ENCODE measurements at regions not wholly inside any gene's neighbourhood (a gene's known extent, or its start where the extent isn't known, plus 50 kb on each side); places are given as distances from the start of the nearest gene placed in this dataset.

- TF ChIP-seq CTCF (optimal IDR thresholded peaks at IDR 0.05 in 1 of 3, IDR thresholded peaks at IDR 0.05 in 1 of 3, conservative IDR thresholded peaks at IDR 0.05 in 1 of 3; ENCODE audit: extremely low read depth in 1 of 3, insufficient read depth in 2 of 3, low read length in 3 of 3) (no peak), EZH2 (IDR thresholded peaks at IDR 0.05; ENCODE audit: low read length) (no peak)
These were observed 480.2 kb upstream of the C1orf87 start for GRCh38 chr1:60553730-60554129.

Measured in keratinocyte (primary cell).